Neuronal stem cell (in vitro differentiated cells): ENCODE measurements at regions not wholly inside any gene's neighbourhood (a gene's known extent, or its start where the extent isn't known, plus 50 kb on each side); places are given as distances from the start of the nearest gene placed in this dataset.
"Not testable (repeated sequence)": the region's sequence is repeated elsewhere in the genome, so short reads cannot be mapped to it uniquely, and the experiment has no call there.

Experiments used
- DNase-seq: peaks from one replicate; pipeline ENCODE4 v3.0.0-alpha.2; 2013; ENCODE audit warnings: low spot score
- H2AFZ ChIP-seq: one replicate; pipeline ENCODE4 v1.6.1; 2013; ENCODE audit warnings: mild to moderate bottlenecking, low read length, inconsistent platforms
- H2AK5ac ChIP-seq: 2 replicates; pipeline ENCODE4 v1.6.1; 2013; ENCODE audit warnings: low read depth, mild to moderate bottlenecking, inconsistent platforms, low read length, moderate library complexity, mixed read lengths
- H2BK120ac ChIP-seq: 2 replicates; pipeline ENCODE4 v1.6.1; 2013; ENCODE audit warnings: low read depth, mild to moderate bottlenecking, inconsistent platforms, low read length, moderate library complexity, mixed read lengths
- H2BK12ac ChIP-seq: one replicate; pipeline ENCODE4 v1.6.1; 2013; ENCODE audit warnings: low read length, inconsistent platforms
- H2BK15ac ChIP-seq: 2 replicates; pipeline ENCODE4 v1.6.1; 2013; ENCODE audit warnings: mild to moderate bottlenecking, low read length, inconsistent platforms, mixed read lengths
- H2BK5ac ChIP-seq: one replicate; pipeline ENCODE4 v1.6.1; 2013; ENCODE audit warnings: inconsistent platforms, mild to moderate bottlenecking, low read length, moderate library complexity
- H3K14ac ChIP-seq: one replicate; pipeline ENCODE4 v1.6.1; 2013; ENCODE audit warnings: low read length, inconsistent platforms
- H3K18ac ChIP-seq: 2 replicates; pipeline ENCODE4 v1.6.1; 2013; ENCODE audit warnings: low read length, inconsistent platforms
- H3K23ac ChIP-seq: 2 replicates; pipeline ENCODE4 v1.6.1; 2013; ENCODE audit warnings: low read depth, mild to moderate bottlenecking, mixed read lengths, low read length, inconsistent platforms; ENCODE audit not compliant: poor library complexity
- H3K27ac ChIP-seq: replicated peaks from 3 replicates; pipeline ENCODE4 v1.5.1; 2013; ENCODE audit warnings: low read length, inconsistent platforms
- H3K27me3 ChIP-seq, 3 experiments: 2 replicates each; pipeline ENCODE4 v1.6.1; 2013; ENCODE audit warnings: low read length in 3 of 3, mild to moderate bottlenecking in 2 of 3, inconsistent platforms in 1 of 3, low read depth in 1 of 3, mixed read lengths in 1 of 3, moderate library complexity in 1 of 3; ENCODE audit not compliant: control insufficient read depth in 3 of 3, insufficient read depth in 3 of 3
- H3K36me3 ChIP-seq, 2 donors: replicated peaks in 1 of 2; 2 replicates each; pipeline ENCODE4 v1.6.1; 2013; ENCODE audit warnings: low read length in 2 of 2; ENCODE audit not compliant: control insufficient read depth in 2 of 2, insufficient read depth in 2 of 2
- H3K4ac ChIP-seq: 2 replicates; pipeline ENCODE4 v1.6.1; 2013; ENCODE audit warnings: inconsistent platforms, mild to moderate bottlenecking, low read length, moderate library complexity
- H3K4me1 ChIP-seq, 2 donors: 1 replicate in 1 of 2; 2 replicates in 1 of 2; pipeline ENCODE4 v1.6.1; 2013; ENCODE audit warnings: low read length in 2 of 2, low read depth in 1 of 2; ENCODE audit not compliant: control insufficient read depth in 2 of 2, insufficient read depth in 1 of 2
- H3K4me2 ChIP-seq: one replicate; pipeline ENCODE4 v1.6.1; 2013; ENCODE audit warnings: mild to moderate bottlenecking, low read length, inconsistent platforms; ENCODE audit not compliant: insufficient read depth, poor library complexity, severe bottlenecking
- H3K4me3 ChIP-seq, 2 donors: 2 replicates each; pipeline ENCODE4 v1.5.1; 2013; ENCODE audit warnings: low read length in 2 of 2, mild to moderate bottlenecking in 2 of 2, inconsistent platforms in 1 of 2, moderate library complexity in 1 of 2
- H3K79me1 ChIP-seq: one replicate; pipeline ENCODE4 v1.6.1; 2013; ENCODE audit warnings: low read depth, mild to moderate bottlenecking, inconsistent platforms, low read length, moderate library complexity
- H3K9ac ChIP-seq: one replicate; pipeline ENCODE4 v1.6.1; 2013; ENCODE audit warnings: mild to moderate bottlenecking, low read depth, low read length, inconsistent platforms; ENCODE audit not compliant: poor library complexity
- H3K9me3 ChIP-seq, 2 donors: replicated peaks in 1 of 2; 2 replicates each; pipeline versions ENCODE3 to v1.6.1; 2013; ENCODE audit warnings: low read length in 2 of 2, mild to moderate bottlenecking in 2 of 2, inconsistent platforms in 1 of 2, low read depth in 1 of 2, mixed read lengths in 1 of 2, moderate library complexity in 1 of 2; ENCODE audit not compliant: control insufficient read depth in 2 of 2, insufficient read depth in 1 of 2
- H4K8ac ChIP-seq: one replicate; pipeline ENCODE4 v1.6.1; 2013; ENCODE audit warnings: low read depth, mild to moderate bottlenecking, inconsistent platforms, low read length, moderate library complexity
- H4K91ac ChIP-seq: one replicate; pipeline ENCODE4 v1.6.1; 2013; ENCODE audit warnings: low read length, low read depth, mild to moderate bottlenecking, inconsistent platforms; ENCODE audit not compliant: poor library complexity
- WGBS, 2 donors: extraction: QIAGEN DNeasy Blood & Tissue Kit; methylation state at CpG; one replicate each; pipeline ENCODE4 v1.1.7; 2013; ENCODE audit warnings: missing lambda C conversion rate in 2 of 2, mixed read lengths in 1 of 2; ENCODE audit not compliant: insufficient read length in 2 of 2, insufficient replicate concordance in 1 of 2; ENCODE audit errors: extremely low coverage in 2 of 2; 5-methylcytosine and 5-hydroxymethylcytosine counted together

- no peak overlapping the region for H2AFZ ChIP-seq
- no peak overlapping the region for H3K18ac ChIP-seq
- no peak overlapping the region for H2BK5ac ChIP-seq
- no peaks in the 10 kb centered on the region for H3K27me3 ChIP-seq
- H2BK12ac ChIP-seq = no peak overlapping the region
- no CpG with 5 or more reads among the region's 1 CpG for WGBS, 2 donors
- no peak overlapping the region for H3K23ac ChIP-seq
- no peak overlapping the region for H4K8ac ChIP-seq
- no peaks in the 10 kb centered on the region for H3K9me3 ChIP-seq
- no peak overlapping the region for H2BK15ac ChIP-seq
- no peak overlapping the region for H3K4ac ChIP-seq
- H3K27ac ChIP-seq = no peak overlapping the region
- no peak overlapping the region for H3K4me2 ChIP-seq
- H3K79me1 ChIP-seq = no peaks in the 10 kb centered on the region
- H2AK5ac ChIP-seq = no peak overlapping the region
- no peak overlapping the region for H4K91ac ChIP-seq
- H2BK120ac ChIP-seq = no peak overlapping the region
- H3K36me3 ChIP-seq = no peaks in the 10 kb centered on the region
- H3K9ac ChIP-seq = no peak overlapping the region
- DNase-seq = no peak
- H3K14ac ChIP-seq = no peak overlapping the region
- H3K4me1 ChIP-seq = peaks cover 7 to 11% of the 10 kb centered on the region in 2 donors
- H3K4me3 ChIP-seq = no peak overlapping the region
Measured at GRCh38 chr10:3566627-3567026, 218.4 kb downstream of the KLF6 start.

- no peak overlapping the region for H3K4ac ChIP-seq
- no peak overlapping the region for H2AFZ ChIP-seq
- H2BK5ac ChIP-seq = no peak overlapping the region
- WGBS, 2 donors = no CpG with 5 or more reads among the region's 7 CpGs
- no peak overlapping the region for H3K14ac ChIP-seq
- no peak overlapping the region for H2AK5ac ChIP-seq
- no peaks in the 10 kb centered on the region for H3K9me3 ChIP-seq
- H3K27me3 ChIP-seq = no peaks in the 10 kb centered on the region
- H3K79me1 ChIP-seq = no peaks in the 10 kb centered on the region
- H3K23ac ChIP-seq = no peak overlapping the region
- H3K4me2 ChIP-seq = no peak overlapping the region
- H2BK120ac ChIP-seq = no peak overlapping the region
- no peak overlapping the region for H4K91ac ChIP-seq
- no peak overlapping the region for H3K18ac ChIP-seq
- no peaks in the 10 kb centered on the region for H3K36me3 ChIP-seq
- no peak overlapping the region for H2BK15ac ChIP-seq
- DNase-seq = no peak
- H3K4me3 ChIP-seq = no peak overlapping the region
- H4K8ac ChIP-seq = no peak overlapping the region
- H3K27ac ChIP-seq = no peak overlapping the region
- H3K4me1 ChIP-seq = no peaks in the 10 kb centered on the region
- H3K9ac ChIP-seq = no peak overlapping the region
- no peak overlapping the region for H2BK12ac ChIP-seq
Measured at GRCh38 chr10:3564346-3565002, 220.5 kb downstream of the KLF6 start.

- Histone ChIP-seq H2BK5ac (no peak overlapping the region), H3K27me3 (no peaks in the 10 kb centered on the region), H3K4me2 (no peak overlapping the region), H4K91ac (no peak overlapping the region), H3K23ac (no peak overlapping the region), H3K9ac (no peak overlapping the region), H2BK120ac (no peak overlapping the region), H3K27ac (no peak overlapping the region), H2BK12ac (no peak overlapping the region), H4K8ac (no peak overlapping the region), H3K14ac (no peak overlapping the region), H3K18ac (no peak overlapping the region), H3K79me1 (no peaks in the 10 kb centered on the region), H3K36me3 (no peaks in the 10 kb centered on the region), H3K4me3 (no peak overlapping the region), H2AFZ (no peak overlapping the region), H3K4me1 (no peaks in the 10 kb centered on the region), H3K9me3 (no peaks in the 10 kb centered on the region), H2BK15ac (no peak overlapping the region), H3K4ac (no peak overlapping the region), H2AK5ac (no peak overlapping the region)
- no CpG with 5 or more reads among the region's 3 CpGs for WGBS, 2 donors
- DNase-seq = no peak
Measured at GRCh38 chr10:3563298-3563697, 221.7 kb downstream of the KLF6 start.

- not testable (repeated sequence) for H2BK120ac ChIP-seq, H2BK5ac ChIP-seq, H3K14ac ChIP-seq, H3K9ac ChIP-seq, H3K23ac ChIP-seq, H3K4me2 ChIP-seq, H4K8ac ChIP-seq, H2BK12ac ChIP-seq, H3K27me3 ChIP-seq, H4K91ac ChIP-seq, H2AK5ac ChIP-seq, H2AFZ ChIP-seq, H3K18ac ChIP-seq, H3K9me3 ChIP-seq, H3K4ac ChIP-seq, H3K4me1 ChIP-seq, H3K36me3 ChIP-seq, H3K27ac ChIP-seq, H3K79me1 ChIP-seq, H2BK15ac ChIP-seq, DNase-seq, H3K4me3 ChIP-seq
- no CpG with 5 or more reads among the region's 3 CpGs for WGBS, 2 donors
Measured at GRCh38 chr10:3560628-3561027, 224.4 kb downstream of the KLF6 start.
